H54 (cell line): ENCODE measurements at regions not wholly inside any gene's neighbourhood (a gene's known extent, or its start where the extent isn't known, plus 50 kb on each side); places are given as distances from the start of the nearest gene placed in this dataset.

Experiments
- DNase-seq: peaks from one replicate; pipeline ENCODE4 v3.0.0; 2011; ENCODE audit warnings: low spot score, mixed read lengths; ENCODE audit not compliant: insufficient read length
- FAIRE-seq: peaks from 3 replicates; lab custom pipeline; 2011; peaks lifted over from hg19 to GRCh38; lab: Jason Lieb, UNC
- POLR2A ChIP-seq: IDR thresholded peaks from 2 replicates; pipeline ENCODE4 v1.6.1; 2011; ENCODE audit warnings: low read depth, mild to moderate bottlenecking, low read length

GRCh38 chr6:921400-921799 is 228.5 kb upstream of the EXOC2 start:
- DNase-seq (no peak), FAIRE-seq (no peak)
- no peak for TF ChIP-seq POLR2A

GRCh38 chr6:920512-920911 is 227.6 kb upstream of the EXOC2 start:
- DNase-seq (no peak), FAIRE-seq (no peak)
- TF ChIP-seq POLR2A, result no peak

- no peak for TF ChIP-seq POLR2A
- no peak for DNase-seq
- FAIRE-seq, result no peak
These were observed 226.6 kb upstream of the EXOC2 start for GRCh38 chr6:919500-919899.

- DNase-seq (no peak), FAIRE-seq (no peak)
- no peak for TF ChIP-seq POLR2A
These were observed 225.0 kb upstream of the EXOC2 start for GRCh38 chr6:917939-918338.

GRCh38 chr6:917296-917695 is 224.4 kb upstream of the EXOC2 start:
- no peak for FAIRE-seq
- no peak for TF ChIP-seq POLR2A
- no peak for DNase-seq

GRCh38 chr6:916131-916530 is 223.2 kb upstream of the EXOC2 start:
- no peak for FAIRE-seq

GRCh38 chr6:912871-913835 is 220.2 kb upstream of the EXOC2 start:
- FAIRE-seq (no peak), DNase-seq (no peak)
- TF ChIP-seq POLR2A, result no peak

More at GRCh38 chr6:916131-916530, 223.2 kb upstream of the EXOC2 start:
- TF ChIP-seq POLR2A, result no peak
- DNase-seq, result no peak

DNA sequence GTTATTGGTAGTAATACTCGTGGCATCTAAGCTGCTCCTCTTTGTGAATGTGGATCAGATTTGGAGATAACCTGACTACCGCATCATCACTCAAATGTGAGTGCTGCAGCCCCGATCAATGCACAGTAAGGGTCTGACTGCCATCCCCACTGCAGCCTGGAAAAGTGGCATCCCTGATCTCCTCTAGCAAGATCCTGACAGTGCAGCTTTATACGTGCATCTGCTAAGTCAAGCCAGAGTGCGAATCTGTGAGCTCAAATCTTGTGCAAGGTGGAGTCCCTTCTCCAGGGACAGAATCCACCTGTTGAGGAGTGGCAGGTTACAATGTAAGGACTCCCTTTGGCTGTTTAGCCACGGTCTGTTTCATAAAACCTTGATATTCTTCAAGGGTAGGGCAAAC is 215.0 kb upstream of the EXOC2 start:
- no peak for TF ChIP-seq POLR2A
- DNase-seq (no peak), FAIRE-seq (no peak)

DNA sequence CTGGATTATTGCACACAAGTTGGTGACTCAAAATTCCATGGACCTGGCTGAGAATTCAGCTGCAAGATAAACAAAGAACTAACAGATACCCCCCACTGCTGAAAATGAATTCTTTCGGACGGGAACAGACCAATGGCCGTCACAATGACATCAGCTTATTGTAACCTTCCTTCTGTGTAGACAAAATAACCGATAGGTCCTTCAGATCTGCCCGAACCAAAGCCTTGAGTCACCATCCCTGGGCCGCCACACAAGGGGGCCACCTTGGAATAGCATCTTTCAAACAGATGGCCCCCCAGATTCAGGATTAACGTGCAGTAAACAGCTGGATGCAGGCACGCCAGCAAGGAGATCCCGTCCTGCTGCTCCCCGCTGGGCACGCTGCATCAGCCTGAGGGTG is 214.0 kb upstream of the EXOC2 start:
- TF ChIP-seq POLR2A, result no peak
- FAIRE-seq, result no peak
- no peak for DNase-seq

- no peak for FAIRE-seq
- no peak for TF ChIP-seq POLR2A
- no peak for DNase-seq
These were observed 212.6 kb upstream of the EXOC2 start for GRCh38 chr6:905556-905955.

DNA sequence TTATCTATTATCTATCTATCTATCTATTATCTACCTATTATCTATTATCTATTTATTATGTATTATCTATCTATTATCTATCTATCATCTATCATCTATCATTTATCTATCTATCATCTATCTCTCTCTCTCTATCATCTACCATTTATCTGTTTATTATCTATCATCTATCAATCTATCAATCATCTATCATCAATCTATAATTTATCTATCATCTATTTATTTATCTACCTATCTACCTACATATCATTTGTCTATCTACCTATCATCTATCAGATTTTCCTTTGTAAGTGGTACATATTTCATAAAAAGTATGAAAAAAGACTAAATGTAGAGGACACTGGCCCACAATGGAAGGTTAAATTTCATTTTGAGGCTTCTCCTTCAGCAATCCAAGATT is 212.1 kb upstream of the EXOC2 start:
- FAIRE-seq (no peak), DNase-seq (no peak)
- TF ChIP-seq POLR2A, result no peak

DNA sequence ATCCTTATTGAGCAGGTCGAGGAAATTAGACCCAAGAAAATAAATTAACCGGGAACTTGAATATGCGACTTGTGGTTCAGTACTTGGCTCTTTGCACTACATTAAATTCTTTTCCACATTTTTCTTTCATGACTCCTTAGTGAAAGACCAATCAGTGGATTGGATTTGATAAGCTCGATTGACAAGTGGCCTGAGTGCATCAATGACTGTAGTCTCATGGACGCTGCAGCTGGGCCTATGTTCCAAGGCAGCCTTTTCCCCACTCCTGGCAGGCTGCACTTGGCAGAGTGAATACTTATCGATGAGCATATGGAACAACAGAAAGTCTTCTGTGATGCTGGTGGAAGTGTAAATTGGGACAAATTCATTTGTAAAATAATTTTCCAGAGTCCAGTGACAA is 210.8 kb upstream of the EXOC2 start:
- TF ChIP-seq POLR2A, result no peak
- DNase-seq, result no peak
- no peak for FAIRE-seq

DNA sequence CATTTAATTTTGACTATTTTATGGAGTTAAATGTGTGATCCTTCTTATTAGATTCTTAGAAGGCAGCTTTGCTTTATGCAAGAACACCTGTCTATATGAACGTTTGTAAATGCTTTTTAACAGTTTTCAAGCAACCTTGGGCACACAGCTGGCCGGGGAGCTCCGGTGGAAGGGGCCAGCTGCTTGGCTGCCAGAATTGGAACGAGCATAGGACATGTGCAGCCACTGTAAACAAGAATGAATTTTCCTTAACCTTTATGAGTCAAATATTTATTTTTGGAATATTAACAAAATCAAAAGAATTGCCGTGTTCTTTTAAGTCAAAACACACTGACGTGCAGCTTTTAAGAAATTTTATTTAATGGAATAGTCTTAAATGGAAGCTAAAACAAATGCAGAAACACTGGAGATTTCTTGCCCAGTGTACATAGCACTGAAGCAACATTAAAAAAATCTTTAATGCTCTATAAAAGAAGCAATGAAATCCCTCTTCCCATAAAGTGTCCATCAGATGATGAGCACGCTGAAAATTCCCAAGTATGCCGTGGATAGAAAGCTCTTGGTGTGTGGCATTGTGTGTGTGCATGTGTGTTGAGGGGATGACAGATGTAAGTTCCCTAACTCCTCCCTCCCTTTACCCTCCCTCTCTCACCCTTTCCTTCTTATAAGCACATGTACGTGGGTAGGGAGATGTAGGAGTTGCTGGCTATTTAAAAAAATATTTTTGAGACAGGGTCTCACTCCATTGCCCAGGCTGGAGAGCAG is 208.9 kb upstream of the EXOC2 start:
- no peak for TF ChIP-seq POLR2A
- no peak for FAIRE-seq
- DNase-seq, result no peak

GRCh38 chr6:900716-901605 is 208.0 kb upstream of the EXOC2 start:
- TF ChIP-seq POLR2A, result no peak
- FAIRE-seq (no peak), DNase-seq (no peak)
